IMR-90 (cell line): ENCODE measurements at regions not wholly inside any gene's neighbourhood (a gene's known extent, or its start where the extent isn't known, plus 50 kb on each side); places are given as distances from the start of the nearest gene placed in this dataset.

Experiments used
- ATAC-seq: fragments of 200-7000 bp; cut with Tn5 transposase; 2 replicates; pipeline ENCODE4 v1.9.1; 2020; ENCODE audit warnings: low read depth, mild to moderate bottlenecking, moderate library complexity
- BruUV-seq: library from RNA; stranded (reverse); fragments of 400-500 nt; replicated peaks from 2 replicates; lab custom pipeline; 2021; lab: Mats Ljungman, UMichigan
- CTCF ChIA-PET: fragments of 300-600 bp; formaldehyde crosslinking; extraction: SDS; loops from one replicate; lab custom pipeline; 2021; ENCODE audit warnings: antibody characterized with exemption; lab: Yijun Ruan, JAX
- POLR2A ChIA-PET: fragments of 300-600 bp; sonication (Branson Sonifier 250); formaldehyde crosslinking; loops from one replicate; lab custom pipeline; 2022; ENCODE audit warnings: antibody characterized with exemption; ENCODE audit not compliant: unreplicated experiment; lab: Charles Lee
- DNase-seq: peaks from one replicate; pipeline ENCODE4 v3.0.0; 2013
- H2AFZ ChIP-seq: replicated peaks from 2 replicates; pipeline ENCODE3; 2013; ENCODE audit warnings: low read length, mild to moderate bottlenecking; ENCODE audit not compliant: poor library complexity
- H2AK5ac ChIP-seq: 2 replicates; pipeline ENCODE4 v1.6.1; 2013; ENCODE audit warnings: low read depth, low read length, inconsistent platforms
- H2AK9ac ChIP-seq: replicated peaks from 2 replicates; pipeline ENCODE3; 2013; ENCODE audit warnings: mild to moderate bottlenecking, low read depth, low read length, moderate library complexity; ENCODE audit not compliant: poor library complexity
- H2BK120ac ChIP-seq: 2 replicates; pipeline ENCODE4 v1.6.1; 2013; ENCODE audit warnings: low read depth, low read length, inconsistent platforms
- H2BK15ac ChIP-seq: 3 replicates; pipeline ENCODE4 v1.6.1; 2013; ENCODE audit warnings: low read depth, low read length, inconsistent platforms
- H2BK20ac ChIP-seq: 2 replicates; pipeline ENCODE4 v1.6.1; 2013; ENCODE audit warnings: low read depth, mild to moderate bottlenecking, inconsistent platforms, low read length, moderate library complexity
- H2BK5ac ChIP-seq: 2 replicates; pipeline ENCODE4 v1.6.1; 2013; ENCODE audit warnings: mild to moderate bottlenecking, low read depth, low read length, inconsistent platforms; ENCODE audit not compliant: poor library complexity, severe bottlenecking
- H3K14ac ChIP-seq: replicated peaks from 2 replicates; pipeline ENCODE4 v1.6.1; 2013; ENCODE audit warnings: low read depth, low read length, inconsistent platforms
- H3K18ac ChIP-seq: 2 replicates; pipeline ENCODE4 v1.6.1; 2013; ENCODE audit warnings: low read depth, low read length, control low read depth
- H3K23ac ChIP-seq: 2 replicates; pipeline ENCODE4 v1.6.1; 2013; ENCODE audit warnings: low read depth, low read length, inconsistent platforms
- H3K27ac ChIP-seq: 2 replicates; pipeline ENCODE4 v1.5.1; 2013; ENCODE audit warnings: mild to moderate bottlenecking, control low read depth, low read length; ENCODE audit not compliant: insufficient read depth
- H3K27me3 ChIP-seq: 2 replicates; pipeline ENCODE4 v1.6.1; 2013; ENCODE audit warnings: low read length; ENCODE audit not compliant: control insufficient read depth, insufficient read depth
- H3K36me3 ChIP-seq: 2 replicates; pipeline ENCODE4 v1.6.1; 2013; ENCODE audit warnings: low read length, mixed read lengths; ENCODE audit not compliant: control insufficient read depth, insufficient read depth
- H3K4ac ChIP-seq: 2 replicates; pipeline ENCODE4 v1.6.1; 2013; ENCODE audit warnings: low read depth, low read length, inconsistent platforms
- H3K4me1 ChIP-seq: 2 replicates; pipeline ENCODE4 v1.6.1; 2013; ENCODE audit warnings: low read length, mixed read lengths; ENCODE audit not compliant: control insufficient read depth, insufficient read depth
- H3K4me2 ChIP-seq: 2 replicates; pipeline ENCODE4 v1.6.1; 2013; ENCODE audit warnings: low read depth, mild to moderate bottlenecking, control low read depth, low read length, moderate library complexity
- H3K4me3 ChIP-seq: 2 replicates; pipeline ENCODE4 v1.5.1; 2013; ENCODE audit warnings: low read depth, mild to moderate bottlenecking, control low read depth, low read length, moderate library complexity; ENCODE audit not compliant: insufficient read depth
- H3K56ac ChIP-seq: 2 replicates; pipeline ENCODE4 v1.6.1; 2013; ENCODE audit warnings: low read length, inconsistent platforms; ENCODE audit not compliant: insufficient read depth; ENCODE audit errors: extremely low read depth
- H3K79me1 ChIP-seq, 2 experiments: 2 replicates each; pipeline ENCODE4 v1.6.1; 2013; ENCODE audit warnings: low read length in 2 of 2, inconsistent platforms in 1 of 2, low read depth in 1 of 2
- H3K9ac ChIP-seq: 2 replicates; pipeline ENCODE4 v1.6.1; 2013; ENCODE audit warnings: low read depth, low read length, control low read depth
- H3K9me1 ChIP-seq: 2 replicates; pipeline ENCODE4 v1.6.1; 2013; ENCODE audit warnings: low read length, inconsistent platforms; ENCODE audit not compliant: insufficient read depth
- H3K9me3 ChIP-seq: 2 replicates; pipeline ENCODE4 v1.6.1; 2013; ENCODE audit warnings: low read length; ENCODE audit not compliant: control insufficient read depth, insufficient read depth
- H4K20me1 ChIP-seq: 2 replicates; pipeline ENCODE4 v1.6.1; 2013; ENCODE audit warnings: low read length, inconsistent platforms; ENCODE audit not compliant: insufficient read depth
- H4K5ac ChIP-seq: 2 replicates; pipeline ENCODE4 v1.6.1; 2013; ENCODE audit warnings: mild to moderate bottlenecking, low read depth, low read length, control low read depth
- H4K8ac ChIP-seq, 2 experiments: 2 replicates each; pipeline ENCODE4 v1.6.1; 2013; ENCODE audit warnings: low read depth in 2 of 2, low read length in 2 of 2, control low read depth in 1 of 2, inconsistent platforms in 1 of 2
- H4K91ac ChIP-seq: 2 replicates; pipeline ENCODE4 v1.6.1; 2013; ENCODE audit warnings: low read depth, low read length, inconsistent platforms; ENCODE audit not compliant: insufficient read depth
- RCOR1 ChIP-seq: IDR thresholded peaks from 2 replicates; pipeline ENCODE4 v1.6.1; 2012; ENCODE audit warnings: mild to moderate bottlenecking, low read length, improper control_type of control experiment; ENCODE audit not compliant: insufficient replicate concordance
- WGBS, 2 experiments: methylation state at CpG; one replicate each; pipeline versions ENCODE4 v1.1.5 to v1.1.7; 2013; ENCODE audit warnings: missing lambda C conversion rate in 2 of 2; ENCODE audit not compliant: insufficient read length in 1 of 2; ENCODE audit errors: extremely low coverage in 2 of 2; 5-methylcytosine and 5-hydroxymethylcytosine counted together
- dilution Hi-C: fragments of 300-500 bp; cut with HindIII; formaldehyde crosslinking; loops from one replicate; pipeline ENCODE4 v1.14.3; 2018; ENCODE audit warnings: low sequenced_read_pairs; ENCODE audit not compliant: unreplicated experiment
- in situ Hi-C: fragments of 300-500 bp; cut with MboI; formaldehyde crosslinking; loops from 3 replicates; pipeline ENCODE4 v1.14.3; 2019; ENCODE audit warnings: low sequenced_read_pairs, inconsistent platforms, mixed read lengths
- intact Hi-C: fragments of 100-400 bp; cut with micrococcal nuclease; formaldehyde crosslinking; loops from 2 replicates; pipeline ENCODE4 v1.10.0; 2022

GRCh38 chr10:4079803-4080202 is 294.8 kb upstream of the KLF6 start:
- no peak overlapping the region for H3K4me3 ChIP-seq
- no peak for TF ChIP-seq RCOR1
- no peak overlapping the region for H4K8ac ChIP-seq
- no peaks in the 10 kb centered on the region for H3K79me1 ChIP-seq
- no peak overlapping the region for H2BK15ac ChIP-seq
- H3K18ac ChIP-seq = no peak overlapping the region
- in situ Hi-C loops = no loop called here
- H4K20me1 ChIP-seq = no peaks in the 10 kb centered on the region
- intact Hi-C loops = no loop called here
- H3K4me1 ChIP-seq = peaks cover 14% of the 10 kb centered on the region
- no peak overlapping the region for H2AK9ac ChIP-seq
- no peak overlapping the region for H2BK120ac ChIP-seq
- H3K56ac ChIP-seq = no peak overlapping the region
- no peak overlapping the region for H3K4ac ChIP-seq
- no peak for DNase-seq
- dilution Hi-C loops = no loop called here
- BruUV-seq = no TSS peak
- peaks cover 8% of the 10 kb centered on the region for H3K9me1 ChIP-seq
- no CpG with 5 or more reads among the region's 5 CpGs for WGBS, 2 experiments
- POLR2A ChIA-PET = no interaction called here
- no peak overlapping the region for H3K4me2 ChIP-seq
- ATAC-seq = no peak
- no peak overlapping the region for H2BK20ac ChIP-seq
- no peak overlapping the region for H3K23ac ChIP-seq
- H3K27ac ChIP-seq = no peak overlapping the region
- no peak overlapping the region for H2BK5ac ChIP-seq
- no peaks in the 10 kb centered on the region for H3K36me3 ChIP-seq
- H3K14ac ChIP-seq = no peak overlapping the region
- H4K5ac ChIP-seq = no peak overlapping the region
- H3K9ac ChIP-seq = no peak overlapping the region
- no peak overlapping the region for H2AFZ ChIP-seq
- CTCF ChIA-PET = no interaction called here
- H4K91ac ChIP-seq = no peak overlapping the region
- no peaks in the 10 kb centered on the region for H3K27me3 ChIP-seq
- no peak overlapping the region for H2AK5ac ChIP-seq
- H3K9me3 ChIP-seq = no peaks in the 10 kb centered on the region
